Ishikawa (cell line): ENCODE measurements at regions not wholly inside any gene's neighbourhood (a gene's known extent, or its start where the extent isn't known, plus 50 kb on each side); places are given as distances from the start of the nearest gene placed in this dataset.

Experiments
- CEBPB ChIP-seq: IDR thresholded peaks from 2 replicates; pipeline ENCODE4 v1.6.1; 2012
- EGR1 ChIP-seq: IDR thresholded peaks from 2 replicates; pipeline ENCODE4 v1.6.1; 2012
- EP300 ChIP-seq: IDR thresholded peaks from 2 replicates; pipeline ENCODE4 v1.6.1; 2012; ENCODE audit warnings: borderline replicate concordance
- YY1 ChIP-seq: IDR thresholded peaks from 2 replicates; pipeline ENCODE4 v1.6.1; 2012; ENCODE audit warnings: low read depth
- TF ChIP-seq, protein P1 (sequence below): IDR thresholded peaks from 2 replicates; pipeline ENCODE4 v1.6.1; 2012
- TF ChIP-seq, protein P2 (sequence below): IDR thresholded peaks from 2 replicates; pipeline ENCODE4 v1.6.1; 2012

DNA sequence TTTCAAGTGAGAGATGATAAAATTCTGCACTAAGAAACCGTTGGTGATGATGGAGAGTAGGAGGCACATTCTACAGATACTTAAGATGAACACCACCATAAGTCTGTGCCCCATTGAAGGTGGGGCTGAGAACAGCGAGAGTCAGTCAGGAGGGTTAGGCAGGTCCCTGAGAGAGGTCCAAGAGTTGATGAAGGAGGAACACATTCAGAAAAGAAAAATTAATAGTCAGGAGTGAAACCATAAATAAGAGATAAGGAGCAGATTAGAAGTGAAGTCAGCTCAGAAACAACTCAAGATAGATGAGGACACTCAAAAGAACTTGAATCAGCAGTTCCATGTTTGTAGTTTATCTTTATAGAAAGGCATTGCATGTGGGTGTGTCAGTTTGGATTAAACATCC is 727.2 kb upstream of the MARCKS start:
- TF ChIP-seq CEBPB (no peak), EGR1 (no peak), YY1 (no peak), EP300 (no peak)
- TF ChIP-seq, protein P1, sequence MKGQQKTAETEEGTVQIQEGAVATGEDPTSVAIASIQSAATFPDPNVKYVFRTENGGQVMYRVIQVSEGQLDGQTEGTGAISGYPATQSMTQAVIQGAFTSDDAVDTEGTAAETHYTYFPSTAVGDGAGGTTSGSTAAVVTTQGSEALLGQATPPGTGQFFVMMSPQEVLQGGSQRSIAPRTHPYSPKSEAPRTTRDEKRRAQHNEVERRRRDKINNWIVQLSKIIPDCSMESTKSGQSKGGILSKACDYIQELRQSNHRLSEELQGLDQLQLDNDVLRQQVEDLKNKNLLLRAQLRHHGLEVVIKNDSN = no peak
- TF ChIP-seq, protein P2, sequence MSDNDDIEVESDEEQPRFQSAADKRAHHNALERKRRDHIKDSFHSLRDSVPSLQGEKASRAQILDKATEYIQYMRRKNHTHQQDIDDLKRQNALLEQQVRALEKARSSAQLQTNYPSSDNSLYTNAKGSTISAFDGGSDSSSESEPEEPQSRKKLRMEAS = no peak
